Mesenchymal stem cell (in vitro differentiated cells and primary cell): ENCODE measurements at regions not wholly inside any gene's neighbourhood (a gene's known extent, or its start where the extent isn't known, plus 50 kb on each side); places are given as distances from the start of the nearest gene placed in this dataset.

Experiments
- DNase-seq: peaks from one replicate; pipeline ENCODE4 v3.0.0-alpha.2; 2013
- H2AFZ ChIP-seq: one replicate; pipeline ENCODE4 v1.6.1; 2013; ENCODE audit warnings: low read depth, mild to moderate bottlenecking, control low read depth, inconsistent platforms, low read length, moderate library complexity
- H2AK5ac ChIP-seq: 2 replicates; pipeline ENCODE4 v1.6.1; 2013; ENCODE audit warnings: low read length, moderate library complexity, mild to moderate bottlenecking, inconsistent platforms; ENCODE audit not compliant: severe bottlenecking
- H2BK120ac ChIP-seq: one replicate; pipeline ENCODE4 v1.6.1; 2013; ENCODE audit warnings: low read depth, mild to moderate bottlenecking, inconsistent platforms, low read length, moderate library complexity
- H2BK12ac ChIP-seq, 2 experiments: one replicate each; pipeline ENCODE4 v1.6.1; 2013; ENCODE audit warnings: inconsistent platforms in 2 of 2, low read length in 2 of 2, mild to moderate bottlenecking in 2 of 2, moderate library complexity in 2 of 2, control low read depth in 1 of 2
- H2BK15ac ChIP-seq: one replicate; pipeline ENCODE4 v1.6.1; 2013; ENCODE audit warnings: mild to moderate bottlenecking, low read depth, inconsistent platforms; ENCODE audit not compliant: poor library complexity, severe bottlenecking
- H2BK5ac ChIP-seq: 2 replicates; pipeline ENCODE4 v1.6.1; 2013; ENCODE audit warnings: low read depth, mild to moderate bottlenecking, low read length, control low read depth, inconsistent platforms; ENCODE audit not compliant: poor library complexity, severe bottlenecking
- H3K14ac ChIP-seq, 2 experiments: one replicate each; pipeline ENCODE4 v1.6.1; 2013; ENCODE audit warnings: inconsistent platforms in 2 of 2, low read length in 2 of 2, control low read depth in 1 of 2, mild to moderate bottlenecking in 1 of 2, moderate library complexity in 1 of 2
- H3K18ac ChIP-seq, 2 experiments: one replicate each; pipeline ENCODE4 v1.6.1; 2013; ENCODE audit warnings: inconsistent platforms in 2 of 2, low read length in 2 of 2, control low read depth in 1 of 2, low read depth in 1 of 2, mild to moderate bottlenecking in 1 of 2
- H3K23ac ChIP-seq, 2 experiments: one replicate each; pipeline ENCODE4 v1.6.1; 2013; ENCODE audit warnings: inconsistent platforms in 2 of 2, low read length in 2 of 2, mild to moderate bottlenecking in 2 of 2, moderate library complexity in 2 of 2, control low read depth in 1 of 2
- H3K27ac ChIP-seq: 2 replicates; pipeline ENCODE4 v1.5.1; 2013; ENCODE audit warnings: mild to moderate bottlenecking, moderate library complexity, low read length, control low read depth, inconsistent platforms; ENCODE audit not compliant: poor library complexity, severe bottlenecking
- H3K27me3 ChIP-seq, 2 experiments: 2 replicates each; pipeline versions ENCODE4 v1.6.1 to v1.7.0; 2013; ENCODE audit warnings: low read length in 2 of 2, mild to moderate bottlenecking in 2 of 2, moderate library complexity in 2 of 2, control low read depth in 1 of 2, inconsistent platforms in 1 of 2; ENCODE audit not compliant: control insufficient read depth in 1 of 2, insufficient read depth in 1 of 2
- H3K36me3 ChIP-seq, 2 experiments: 2 replicates each; pipeline versions ENCODE4 v1.6.1 to v1.7.0; 2013; ENCODE audit warnings: low read length in 2 of 2, control low read depth in 1 of 2, inconsistent platforms in 1 of 2, low read depth in 1 of 2, mild to moderate bottlenecking in 1 of 2; ENCODE audit not compliant: insufficient read depth in 2 of 2, control insufficient read depth in 1 of 2
- H3K4ac ChIP-seq, 2 experiments: one replicate each; pipeline ENCODE4 v1.6.1; 2013; ENCODE audit warnings: inconsistent platforms in 2 of 2, low read length in 2 of 2, mild to moderate bottlenecking in 2 of 2, moderate library complexity in 2 of 2, control low read depth in 1 of 2, low read depth in 1 of 2
- H3K4me1 ChIP-seq: 2 replicates; pipeline ENCODE4 v1.6.1; 2013; ENCODE audit warnings: low read depth, low read length, control low read depth; ENCODE audit not compliant: control insufficient read depth, insufficient read depth
- H3K4me2 ChIP-seq: 2 replicates; pipeline ENCODE4 v1.6.1; 2013; ENCODE audit warnings: low read length, mild to moderate bottlenecking, inconsistent platforms; ENCODE audit not compliant: poor library complexity, severe bottlenecking
- H3K4me3 ChIP-seq, 2 experiments: 2 replicates each; pipeline versions ENCODE4 v1.5.1 to v1.7.0; 2013; ENCODE audit warnings: low read length in 2 of 2, mild to moderate bottlenecking in 2 of 2, control low read depth in 1 of 2, low read depth in 1 of 2; ENCODE audit not compliant: insufficient read depth in 1 of 2
- H3K79me1 ChIP-seq: replicated peaks from 2 replicates; pipeline ENCODE4 v1.6.1; 2013; ENCODE audit warnings: mild to moderate bottlenecking, control low read depth, low read length, inconsistent platforms; ENCODE audit not compliant: poor library complexity, severe bottlenecking
- H3K9ac ChIP-seq: 2 replicates; pipeline ENCODE4 v1.7.0; 2013; ENCODE audit warnings: mild to moderate bottlenecking, low read length, moderate library complexity
- H3K9me3 ChIP-seq: 2 replicates; pipeline ENCODE4 v1.7.0; 2013; ENCODE audit warnings: mild to moderate bottlenecking, low read length; ENCODE audit not compliant: control insufficient read depth
- H4K8ac ChIP-seq: one replicate; pipeline ENCODE4 v1.6.1; 2013; ENCODE audit warnings: inconsistent platforms, mild to moderate bottlenecking, low read length, moderate library complexity
- H4K91ac ChIP-seq: one replicate; pipeline ENCODE4 v1.6.1; 2013; ENCODE audit warnings: mild to moderate bottlenecking, low read length, inconsistent platforms
- WGBS: methylation state at CpG from one replicate; pipeline ENCODE4 v1.1.7; 2013; ENCODE audit warnings: mixed read lengths; 5-methylcytosine and 5-hydroxymethylcytosine counted together

DNA sequence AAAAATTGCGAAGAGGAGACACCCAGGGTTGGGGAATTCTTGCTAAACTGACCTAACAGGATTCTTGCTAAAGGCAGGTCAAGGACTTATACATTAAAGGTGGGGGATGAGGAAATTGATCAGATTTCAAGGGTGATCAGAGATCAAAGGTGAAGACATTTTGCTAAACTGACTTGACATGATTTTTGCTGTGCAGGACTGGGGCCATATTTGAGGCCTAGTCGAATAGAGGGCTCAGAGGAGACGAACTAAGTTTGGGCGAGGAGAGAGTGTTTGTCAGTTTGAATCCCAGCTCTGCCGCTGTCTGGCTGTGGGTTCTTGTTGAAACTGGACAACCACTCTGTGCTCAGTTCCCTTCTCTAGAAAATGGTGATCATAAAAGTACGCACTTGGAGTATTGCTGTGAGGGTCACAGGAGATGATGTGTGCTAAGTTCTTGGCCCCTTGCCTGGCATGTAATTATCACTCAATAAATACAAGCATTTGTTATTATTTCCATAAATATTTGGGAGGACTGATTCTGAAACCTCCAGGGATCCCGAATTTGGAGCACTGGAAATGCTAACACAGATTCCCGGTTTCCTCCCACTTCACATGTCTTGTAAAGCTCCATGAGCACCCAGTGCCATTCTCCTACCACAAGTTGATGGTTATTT is 364.8 kb upstream of the PROK2 start:
- Histone ChIP-seq H3K9me3 (peaks cover 5% of the 10 kb centered on the region), H3K9ac (no peak overlapping the region), H4K91ac (no peak overlapping the region), H2BK5ac (no peak overlapping the region), H3K4me1 (peaks cover 4% of the 10 kb centered on the region), H2BK12ac (no peak overlapping the region), H4K8ac (no peak overlapping the region), H3K18ac (no peak overlapping the region), H3K79me1 (no peaks in the 10 kb centered on the region), H3K27me3 (peaks cover 0 to 2% of the 10 kb centered on the region in 2 experiments), H3K4me2 (no peak overlapping the region), H2AFZ (no peak overlapping the region), H3K14ac (no peak overlapping the region), H3K4me3 (no peak overlapping the region), H2AK5ac (no peak overlapping the region), H2BK120ac (no peak overlapping the region), H2BK15ac (no peak overlapping the region), H3K4ac (no peak overlapping the region), H3K36me3 (no peaks in the 10 kb centered on the region), H3K23ac (no peak overlapping the region), H3K27ac (no peak overlapping the region)
- 96% methylated on average over 7 of the region's 8 CpGs for WGBS
- DNase-seq, result no peak

DNA sequence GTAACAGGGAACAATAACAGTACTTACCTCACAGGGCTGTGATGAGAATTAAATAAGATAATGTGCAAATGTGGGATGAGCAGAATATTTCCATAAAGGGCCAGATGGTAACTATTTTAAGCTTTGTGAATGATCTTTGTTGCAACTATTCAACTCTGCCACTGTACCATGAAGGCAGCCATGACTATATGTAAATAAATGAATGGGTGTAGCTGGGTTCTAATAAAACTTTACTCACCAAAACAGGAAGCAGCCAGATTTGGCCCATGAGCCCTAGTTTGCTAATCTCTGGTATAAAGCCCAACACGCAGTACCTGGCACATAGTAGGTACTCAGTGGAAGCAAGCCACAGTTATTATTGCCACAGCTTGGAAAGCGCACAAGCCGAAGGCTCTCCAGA is 362.7 kb upstream of the PROK2 start:
- DNase-seq, result no peak
- Histone ChIP-seq H3K23ac (no peak overlapping the region), H3K14ac (no peak overlapping the region), H3K27ac (no peak overlapping the region), H2AK5ac (no peak overlapping the region), H2BK12ac (no peak overlapping the region), H2BK15ac (no peak overlapping the region), H3K9me3 (no peaks in the 10 kb centered on the region), H3K18ac (no peak overlapping the region), H3K4me3 (no peak overlapping the region), H3K27me3 (peaks cover 0 to 3% of the 10 kb centered on the region in 2 experiments), H2BK120ac (no peak overlapping the region), H3K4me2 (no peak overlapping the region), H2BK5ac (no peak overlapping the region), H3K4me1 (peaks cover 4% of the 10 kb centered on the region), H3K79me1 (no peaks in the 10 kb centered on the region), H2AFZ (no peak overlapping the region), H3K36me3 (no peaks in the 10 kb centered on the region), H3K4ac (no peak overlapping the region), H3K9ac (no peak overlapping the region), H4K91ac (no peak overlapping the region), H4K8ac (no peak overlapping the region)
- WGBS, result 94% methylated on average over 3 of the region's 3 CpGs

DNA sequence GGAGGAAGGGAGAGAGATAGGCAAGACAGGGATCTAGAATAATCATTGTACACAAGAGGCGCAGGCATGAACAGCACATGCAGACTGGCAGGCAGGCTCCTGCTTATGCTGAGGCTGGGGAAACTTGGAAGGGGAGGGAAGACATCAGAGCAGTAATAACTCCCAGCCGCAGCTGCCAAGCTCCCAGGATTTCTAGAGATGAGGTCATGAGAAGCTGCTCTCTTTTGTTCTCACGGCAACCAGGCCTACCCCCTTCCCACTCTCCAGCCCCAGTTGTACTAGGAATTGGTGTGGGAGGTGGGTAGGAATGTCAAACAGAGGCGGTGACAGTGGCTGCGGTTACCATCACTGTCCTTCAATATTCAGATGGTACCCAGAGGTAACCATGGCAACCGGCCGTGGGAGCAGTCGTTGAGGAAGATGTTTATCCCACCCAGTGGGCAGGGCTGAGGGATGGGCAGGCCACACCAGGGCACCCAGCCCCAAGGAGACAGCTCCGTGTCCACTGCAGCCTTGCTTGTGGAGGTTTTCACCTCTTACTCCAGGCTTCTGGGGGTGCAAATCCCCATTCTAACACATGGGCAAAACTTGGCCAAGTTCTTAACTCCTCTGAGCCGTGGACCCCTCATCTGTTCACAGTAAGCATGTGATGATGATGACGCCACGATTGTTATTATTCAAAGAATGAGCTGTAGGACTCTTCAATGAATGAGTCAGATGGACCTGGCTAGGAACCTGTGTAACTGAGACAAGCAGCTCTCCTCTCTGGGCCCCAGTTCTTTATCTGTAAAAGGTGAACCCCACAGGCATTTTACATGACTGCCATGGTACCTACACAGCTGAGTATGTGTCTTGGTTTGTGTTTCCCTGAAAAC is 360.8 kb upstream of the PROK2 start:
- Histone ChIP-seq H3K27ac (no peak overlapping the region), H2BK12ac (peak overlapping the region in 1 of 2 experiments; percentile 52), H2BK5ac (no peak overlapping the region), H3K23ac (peak overlapping the region in 1 of 2 experiments; percentile 28), H3K18ac (peak overlapping the region in 1 of 2 experiments; percentile 35), H3K4me1 (no peaks in the 10 kb centered on the region), H4K8ac (no peak overlapping the region), H3K79me1 (no peaks in the 10 kb centered on the region), H3K9ac (peak overlapping the region; percentile 22), H3K9me3 (peaks cover 7% of the 10 kb centered on the region), H2AFZ (no peak overlapping the region), H4K91ac (peak overlapping the region; percentile 58), H2BK15ac (no peak overlapping the region), H3K14ac (no peak overlapping the region), H2AK5ac (no peak overlapping the region), H3K4me3 (no peak overlapping the region), H2BK120ac (no peak overlapping the region), H3K27me3 (peaks cover 0 to 3% of the 10 kb centered on the region in 2 experiments), H3K36me3 (no peaks in the 10 kb centered on the region), H3K4ac (no peak overlapping the region), H3K4me2 (no peak overlapping the region)
- 78% methylated on average over 10 of the region's 12 CpGs for WGBS
- DNase-seq, result peak; percentile 79

GRCh38 chr3:72144773-72145505 is 360.0 kb upstream of the PROK2 start:
- no peak overlapping the region for H3K4me2 ChIP-seq
- no peak overlapping the region for H3K14ac ChIP-seq
- H2BK15ac ChIP-seq, result peak overlapping the region; percentile 73
- WGBS, result 39% methylated on average over 9 of the region's 10 CpGs
- no peak overlapping the region for H3K4me3 ChIP-seq
- no peak overlapping the region for H3K27ac ChIP-seq
- no peak for DNase-seq
- H2AK5ac ChIP-seq, result no peak overlapping the region
- H3K23ac ChIP-seq, result peak overlapping the region in 1 of 2 experiments; percentile 22
- peaks cover 0 to 3% of the 10 kb centered on the region in 2 experiments for H3K27me3 ChIP-seq
- H2BK5ac ChIP-seq, result no peak overlapping the region
- no peaks in the 10 kb centered on the region for H3K36me3 ChIP-seq
- no peak overlapping the region for H3K4ac ChIP-seq
- H3K9ac ChIP-seq, result no peak overlapping the region
- no peak overlapping the region for H4K91ac ChIP-seq
- no peaks in the 10 kb centered on the region for H3K79me1 ChIP-seq
- no peak overlapping the region for H2AFZ ChIP-seq
- peaks cover 7% of the 10 kb centered on the region for H3K9me3 ChIP-seq
- peak overlapping the region in 1 of 2 experiments; percentile 22 for H2BK12ac ChIP-seq
- H4K8ac ChIP-seq, result peak overlapping the region; percentile 36
- H2BK120ac ChIP-seq, result no peak overlapping the region
- peak overlapping the region; percentile 18 to 60 for H3K18ac ChIP-seq
- H3K4me1 ChIP-seq, result no peaks in the 10 kb centered on the region
